Esophagus (tissue), 2 donors: ENCODE measurements at regions not wholly inside any gene's neighbourhood (a gene's known extent, or its start where the extent isn't known, plus 50 kb on each side); places are given as distances from the start of the nearest gene placed in this dataset.

Source experiments
- H3K27ac ChIP-seq, 2 donors: one replicate each; pipeline ENCODE4 v1.5.1; 2013; ENCODE audit warnings: low read depth in 2 of 2, mild to moderate bottlenecking in 2 of 2, inconsistent platforms in 1 of 2, low read length in 1 of 2, moderate library complexity in 1 of 2
- H3K27me3 ChIP-seq, 2 donors: one replicate each; pipeline ENCODE4 v1.6.1; 2013; ENCODE audit warnings: low read length in 2 of 2, control low read depth in 1 of 2, mild to moderate bottlenecking in 1 of 2; ENCODE audit not compliant: insufficient read depth in 2 of 2, control insufficient read depth in 1 of 2
- H3K36me3 ChIP-seq, 2 donors: one replicate each; pipeline ENCODE4 v1.6.1; 2013; ENCODE audit warnings: low read length in 1 of 2; ENCODE audit not compliant: control insufficient read depth in 2 of 2, insufficient read depth in 2 of 2
- H3K4me1 ChIP-seq, 2 donors: one replicate each; pipeline ENCODE4 v1.6.1; 2013; ENCODE audit warnings: low read length in 1 of 2; ENCODE audit not compliant: control insufficient read depth in 2 of 2, insufficient read depth in 2 of 2
- H3K4me3 ChIP-seq, 2 donors: one replicate each; pipeline ENCODE4 v1.5.1; 2013; ENCODE audit warnings: low read length in 2 of 2, mild to moderate bottlenecking in 2 of 2, low read depth in 1 of 2, moderate library complexity in 1 of 2
- H3K9me3 ChIP-seq, 2 donors: one replicate each; pipeline ENCODE4 v1.6.1; 2013; ENCODE audit warnings: mild to moderate bottlenecking in 2 of 2, low read depth in 1 of 2, low read length in 1 of 2, moderate library complexity in 1 of 2; ENCODE audit not compliant: control insufficient read depth in 2 of 2, insufficient read depth in 1 of 2
- WGBS, 2 donors: extraction: QIAGEN DNeasy Blood & Tissue Kit; methylation state at CpG; one replicate each; pipeline ENCODE4 v1.1.7; 2013; 5-methylcytosine and 5-hydroxymethylcytosine counted together
- donor health status: healthy with polysubstance abuse.
- donor health status: Bipolar disorder and iron deficiency.

DNA sequence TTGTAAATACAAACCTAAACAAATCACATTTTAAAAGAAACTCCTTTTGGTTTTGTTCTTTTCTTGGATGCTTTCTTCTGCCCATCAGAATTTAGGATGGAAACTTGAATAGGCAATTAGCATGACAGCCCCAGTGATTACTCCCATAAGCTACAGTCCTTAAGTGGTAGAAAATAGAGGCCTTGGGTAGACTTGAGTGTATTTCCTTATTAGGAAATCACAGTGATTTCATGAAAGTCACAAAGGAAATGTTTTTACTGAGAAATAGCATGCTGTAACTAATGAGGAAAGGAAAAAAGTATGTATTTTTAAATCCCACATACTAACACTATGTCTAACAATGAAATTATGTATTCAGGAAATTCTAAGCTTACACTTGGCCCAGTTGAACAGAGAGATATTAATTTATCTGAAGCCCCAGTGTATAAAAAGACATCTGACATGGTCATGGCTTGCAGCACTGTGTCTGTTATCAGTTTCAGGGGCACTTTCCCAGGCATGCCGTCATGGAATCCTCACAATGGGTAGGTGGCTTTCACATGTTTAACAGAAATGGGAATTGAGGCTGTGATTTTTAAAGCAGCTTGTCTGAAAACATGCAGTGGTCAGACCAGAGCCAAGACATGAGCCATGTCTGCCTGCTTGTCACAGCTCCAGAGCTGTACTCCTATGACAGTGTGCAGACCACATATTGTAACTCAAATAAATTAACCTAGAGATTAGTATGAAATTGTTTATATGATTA, 79.7 kb upstream of the TRIB2 start:
- no peaks in the 10 kb centered on the region for H3K27me3 ChIP-seq
- no peaks in the 10 kb centered on the region for H3K36me3 ChIP-seq
- no peaks in the 10 kb centered on the region for H3K9me3 ChIP-seq
- H3K4me3 ChIP-seq: no peak overlapping the region
- WGBS, 2 donors: 54 to 56% methylated on average over 1 of the region's 1 CpG
- H3K27ac ChIP-seq: no peak overlapping the region
- H3K4me1 ChIP-seq: no peaks in the 10 kb centered on the region

DNA sequence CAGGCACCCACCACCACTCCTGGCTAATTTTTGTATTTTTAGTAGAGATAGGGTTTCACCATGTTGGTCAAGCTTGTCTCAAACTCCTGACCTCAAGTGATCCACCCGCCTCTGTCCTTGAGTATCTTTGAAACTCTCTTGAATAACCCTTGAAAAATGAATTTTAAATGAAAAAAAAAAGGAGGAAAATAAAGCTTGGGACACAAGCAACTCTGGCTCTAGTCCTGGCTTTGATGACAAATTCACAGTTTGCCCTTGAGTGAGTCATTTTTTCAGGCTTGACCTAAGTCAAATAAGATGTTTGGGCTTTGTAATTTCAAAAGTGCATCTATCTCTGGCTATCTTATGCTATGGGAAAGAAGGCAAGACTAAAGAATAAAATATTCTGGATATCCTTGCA, 79.0 kb upstream of the TRIB2 start:
- Histone ChIP-seq H3K27me3 (no peaks in the 10 kb centered on the region), H3K27ac (no peak overlapping the region), H3K4me1 (peaks cover 0 to 2% of the 10 kb centered on the region in 2 donors), H3K4me3 (no peak overlapping the region), H3K36me3 (no peaks in the 10 kb centered on the region), H3K9me3 (no peaks in the 10 kb centered on the region)
- WGBS, 2 donors: 84 to 94% methylated on average over 1 of the region's 1 CpG

DNA sequence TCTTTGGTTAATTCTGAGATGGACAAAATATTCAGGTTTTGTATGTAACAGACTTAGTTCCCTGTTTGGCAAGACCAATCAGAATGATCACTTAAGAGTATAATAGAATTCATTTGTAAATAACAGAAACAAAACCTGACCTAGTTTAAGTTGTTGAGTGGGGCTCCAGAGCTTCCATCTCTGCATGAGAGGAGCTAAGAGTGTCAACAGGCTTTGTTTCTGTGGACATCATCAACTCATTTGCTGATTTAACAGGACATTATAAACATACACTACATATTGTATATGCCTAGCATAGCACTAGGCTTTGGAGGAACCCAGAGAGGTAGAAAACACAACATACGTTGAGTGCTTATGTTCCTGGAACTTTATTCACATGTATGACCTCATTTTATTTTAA, 75.3 kb upstream of the TRIB2 start:
- Histone ChIP-seq H3K27me3 (no peaks in the 10 kb centered on the region), H3K36me3 (no peaks in the 10 kb centered on the region)
- 66 to 80% methylated on average over 1 of the region's 1 CpG for WGBS, 2 donors

DNA sequence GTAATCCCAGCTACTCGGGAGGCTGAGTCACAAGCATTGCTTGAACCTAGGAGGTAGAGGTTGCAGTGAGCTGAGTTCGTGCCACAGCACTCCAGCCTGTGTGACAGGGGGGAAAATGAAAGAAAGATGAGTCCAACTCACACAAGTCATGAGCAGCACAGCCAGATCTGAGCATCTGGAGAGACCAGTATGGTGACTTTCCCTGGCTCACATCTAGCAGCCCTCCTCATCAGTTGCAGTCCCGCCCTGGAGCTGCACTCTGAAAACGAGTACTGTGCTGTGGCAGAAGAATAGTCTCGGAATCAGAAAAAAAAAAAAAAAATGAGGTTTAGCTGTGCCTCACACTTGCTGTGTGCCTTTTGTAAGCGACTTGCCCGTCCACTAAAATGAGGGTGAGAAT, 74.4 kb upstream of the TRIB2 start:
- no peaks in the 10 kb centered on the region for H3K36me3 ChIP-seq
- no peaks in the 10 kb centered on the region for H3K27me3 ChIP-seq
- 54 to 66% methylated on average over 7 of the region's 7 CpGs for WGBS, 2 donors
- no peak overlapping the region for H3K27ac ChIP-seq
- no peak overlapping the region for H3K4me3 ChIP-seq
- peaks cover 0 to 2% of the 10 kb centered on the region in 2 donors for H3K4me1 ChIP-seq
- H3K9me3 ChIP-seq: no peaks in the 10 kb centered on the region

More for the DNA sequence above, 75.3 kb upstream of the TRIB2 start:
- Histone ChIP-seq H3K4me3 (no peak overlapping the region), H3K4me1 (peaks cover 0 to 2% of the 10 kb centered on the region in 2 donors), H3K9me3 (no peaks in the 10 kb centered on the region), H3K27ac (no peak overlapping the region)

DNA sequence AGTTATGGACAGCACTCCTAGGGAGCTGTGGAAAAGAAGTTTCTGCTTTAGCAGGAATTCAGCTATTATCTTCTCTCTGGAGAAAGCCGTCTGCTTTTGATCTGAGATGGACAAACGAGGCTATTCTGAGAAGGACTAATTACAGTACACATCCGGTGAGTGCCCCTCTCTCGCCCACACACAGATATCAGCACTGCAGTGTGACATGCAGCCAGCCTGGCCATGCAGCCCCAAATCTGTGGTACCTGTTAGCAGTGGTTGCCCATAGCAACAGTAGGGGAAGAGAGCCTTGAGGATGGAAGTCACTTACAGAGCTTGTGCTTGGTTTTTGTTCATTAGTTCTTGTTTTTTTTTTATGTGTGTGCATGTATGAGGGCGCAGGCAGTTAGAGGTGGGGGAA, 73.9 kb upstream of the TRIB2 start:
- Histone ChIP-seq H3K9me3 (no peaks in the 10 kb centered on the region), H3K36me3 (no peaks in the 10 kb centered on the region), H3K4me3 (no peak overlapping the region), H3K4me1 (peaks cover 0 to 2% of the 10 kb centered on the region in 2 donors), H3K27me3 (no peaks in the 10 kb centered on the region), H3K27ac (no peak overlapping the region)
- WGBS, 2 donors: 79 to 81% methylated on average over 5 of the region's 5 CpGs

DNA sequence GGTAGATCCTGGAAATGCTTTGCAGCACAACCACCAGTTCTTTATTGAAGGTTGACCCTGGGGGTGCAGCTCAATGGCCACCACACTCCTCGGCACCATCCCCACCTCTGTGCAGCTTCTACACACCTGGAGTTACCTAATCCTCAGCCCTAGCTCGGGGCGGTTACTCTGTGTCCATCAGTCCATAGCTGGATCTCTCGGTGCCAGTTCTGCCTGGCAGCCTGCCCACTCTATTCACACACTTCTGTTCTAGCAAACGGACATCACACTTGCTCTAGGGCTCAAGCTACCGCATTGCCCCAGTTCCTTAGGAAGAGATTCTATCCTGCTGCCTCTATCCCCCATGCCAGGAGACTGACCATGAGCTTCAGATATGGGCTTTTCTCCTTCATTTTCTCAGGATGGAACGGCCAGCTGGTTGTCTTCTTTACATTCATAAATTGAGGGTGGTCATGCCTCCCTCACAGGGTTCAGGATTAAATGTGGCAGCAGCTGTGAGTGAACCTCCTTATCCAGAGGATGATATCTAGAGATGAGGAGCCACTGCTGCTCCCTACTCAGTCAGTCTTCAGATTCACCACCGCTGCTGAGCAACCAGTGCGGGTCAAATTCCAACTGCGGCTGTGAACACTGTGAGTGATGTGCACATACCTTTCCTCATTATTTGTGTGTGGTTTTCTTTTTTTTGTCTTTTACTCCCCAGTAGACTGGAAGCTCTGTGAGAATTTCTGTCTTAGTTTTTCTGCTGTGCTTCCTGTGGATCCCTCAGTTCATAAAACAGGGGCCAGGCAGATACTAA, 66.9 kb upstream of the TRIB2 start:
- 73 to 76% methylated on average over 10 of the region's 10 CpGs for WGBS, 2 donors
- no peak overlapping the region for H3K27ac ChIP-seq
- no peaks in the 10 kb centered on the region for H3K4me1 ChIP-seq
- H3K4me3 ChIP-seq: no peak overlapping the region
- no peaks in the 10 kb centered on the region for H3K27me3 ChIP-seq
- no peaks in the 10 kb centered on the region for H3K36me3 ChIP-seq
- no peaks in the 10 kb centered on the region for H3K9me3 ChIP-seq

DNA sequence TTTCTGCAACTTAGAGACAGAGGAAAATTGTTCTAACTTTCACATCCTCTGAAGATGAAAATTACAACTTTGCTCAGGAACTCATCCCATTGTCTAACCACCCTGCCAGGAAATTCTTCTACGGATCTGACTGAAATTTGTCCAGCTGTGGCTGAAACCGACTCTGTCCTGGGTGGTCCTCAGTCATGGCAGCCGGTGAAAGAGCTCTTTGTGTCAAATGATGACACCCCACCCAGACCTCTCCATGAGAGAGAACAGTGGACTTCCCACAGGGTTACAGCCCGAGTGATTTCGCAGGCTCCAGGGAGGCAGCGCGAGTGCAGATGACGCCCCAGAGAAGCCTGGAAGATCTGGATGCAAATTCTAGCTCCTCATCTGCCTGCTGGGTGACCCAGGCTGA, 65.1 kb upstream of the TRIB2 start:
- Histone ChIP-seq H3K4me1 (no peaks in the 10 kb centered on the region), H3K4me3 (no peak overlapping the region), H3K36me3 (no peaks in the 10 kb centered on the region), H3K27me3 (no peaks in the 10 kb centered on the region), H3K9me3 (no peaks in the 10 kb centered on the region), H3K27ac (no peak overlapping the region)
- WGBS, 2 donors: 83 to 88% methylated on average over 8 of the region's 8 CpGs

DNA sequence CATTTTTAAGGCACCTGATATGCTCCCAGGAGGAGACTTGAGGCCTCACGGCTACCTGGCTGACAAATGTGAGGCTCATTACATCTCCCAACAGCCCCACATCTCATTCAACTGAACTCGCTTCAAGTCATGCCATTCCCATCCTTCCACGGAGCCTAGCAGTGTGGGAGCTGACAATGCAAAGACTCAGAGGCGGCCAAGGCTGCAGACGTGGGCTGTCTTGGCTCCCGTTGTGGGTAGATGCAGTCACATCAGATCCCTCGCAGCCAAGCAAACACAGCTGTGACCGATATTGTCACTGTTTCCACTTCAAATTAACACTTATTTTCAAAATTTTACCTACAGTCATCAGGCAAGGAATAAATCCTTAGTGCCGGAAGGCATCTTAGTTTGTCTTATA, 64.0 kb upstream of the TRIB2 start:
- H3K4me3 ChIP-seq: no peak overlapping the region
- no peaks in the 10 kb centered on the region for H3K9me3 ChIP-seq
- H3K27ac ChIP-seq: no peak overlapping the region
- no peaks in the 10 kb centered on the region for H3K36me3 ChIP-seq
- no peaks in the 10 kb centered on the region for H3K4me1 ChIP-seq
- WGBS, 2 donors: 87 to 91% methylated on average over 9 of the region's 9 CpGs
- H3K27me3 ChIP-seq: no peaks in the 10 kb centered on the region

DNA sequence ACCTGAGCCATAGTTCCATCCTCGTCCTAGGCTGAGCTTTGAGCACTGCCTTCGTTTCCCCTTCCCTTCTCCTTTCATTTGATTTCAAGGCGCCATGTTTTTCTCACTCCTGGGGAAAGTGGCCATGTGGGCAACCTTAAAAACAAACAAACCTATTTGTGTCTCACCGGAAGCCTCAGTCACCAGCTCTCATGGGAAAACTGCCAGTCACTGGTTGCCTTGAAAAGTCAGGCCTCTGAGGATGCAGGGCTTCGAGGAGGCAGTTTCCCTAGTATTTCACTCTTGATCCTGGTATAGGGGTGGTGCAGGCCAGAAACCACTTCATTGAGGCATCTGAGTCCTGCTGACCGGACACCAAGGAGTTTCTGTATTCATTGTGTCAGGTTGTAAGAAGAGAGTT, 59.2 kb upstream of the TRIB2 start:
- Histone ChIP-seq H3K4me1 (no peaks in the 10 kb centered on the region), H3K9me3 (no peaks in the 10 kb centered on the region), H3K27ac (no peak overlapping the region), H3K36me3 (no peaks in the 10 kb centered on the region), H3K4me3 (no peak overlapping the region), H3K27me3 (no peaks in the 10 kb centered on the region)
- WGBS, 2 donors: 71 to 93% methylated on average over 6 of the region's 6 CpGs
